ENCODE measurements at regions not wholly inside any gene's neighbourhood (a gene's known extent, or its start where the extent isn't known, plus 50 kb on each side); places are given as distances from the start of the nearest gene placed in this dataset.

DNA sequence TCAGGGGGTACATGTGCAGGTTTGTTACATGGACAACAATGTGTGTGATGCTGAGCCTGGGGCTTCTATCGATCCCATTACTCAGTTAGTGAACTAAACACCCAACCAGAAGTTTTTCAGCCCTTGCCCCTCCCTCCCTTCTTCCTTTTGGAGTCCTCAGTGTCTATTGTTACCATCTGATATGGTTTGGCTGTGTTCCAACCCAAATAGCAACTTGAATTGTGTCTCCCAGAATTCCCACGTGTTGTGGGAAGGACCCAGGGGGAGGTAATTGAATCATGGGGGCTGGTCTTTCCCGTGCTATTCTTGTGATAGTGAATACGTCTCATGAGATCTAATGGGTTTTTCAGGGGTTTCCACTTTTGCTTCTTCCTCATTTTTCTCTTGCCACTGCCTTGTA lies 186.3 kb downstream of the AEBP2 start:
- peak; percentile 35 to 37 for DNase-seq (ENCODE audit: low read depth in 2 of 2)

DNA sequence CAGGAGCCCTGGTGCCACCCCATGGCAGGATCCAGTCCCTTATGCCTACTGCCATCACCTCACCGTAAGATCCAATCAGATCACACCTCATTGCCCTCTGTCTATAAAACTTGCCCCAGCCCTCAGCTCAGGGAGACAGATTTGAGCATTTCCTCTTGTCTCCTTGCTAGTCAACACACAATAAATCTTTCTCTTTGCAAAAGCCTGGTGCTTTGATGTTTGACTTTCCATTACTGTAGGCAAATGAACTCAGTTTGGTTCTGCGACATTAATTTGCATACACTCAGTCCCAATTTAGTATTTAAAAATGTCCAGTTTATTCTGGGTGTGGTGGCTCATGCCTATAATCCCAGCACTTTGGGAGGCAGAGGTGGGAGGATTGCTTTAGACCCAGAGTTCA lies 188.4 kb downstream of the AEBP2 start:
- DNase-seq (ENCODE audit: low read depth in 2 of 2), result no peak

DNA sequence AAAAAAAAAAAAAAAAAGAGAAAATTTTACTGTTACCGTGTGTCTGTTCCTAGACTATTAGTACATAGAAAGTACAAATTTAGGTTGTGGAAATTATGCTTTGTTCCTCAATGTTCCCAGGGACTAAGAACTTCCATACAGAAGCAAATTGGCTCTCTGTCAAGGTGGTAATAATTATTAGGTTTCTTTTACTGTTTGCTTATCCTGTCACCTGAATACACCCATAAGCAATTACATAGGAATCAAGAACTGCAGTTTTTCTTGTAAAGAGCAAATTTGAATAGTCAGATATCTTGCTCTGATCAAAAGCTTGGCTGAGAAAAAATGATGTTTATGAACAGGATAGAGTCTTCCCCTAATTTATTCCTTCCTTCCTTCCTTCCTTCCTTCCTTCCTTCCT lies 191.2 kb downstream of the AEBP2 start:
- no peak for DNase-seq (ENCODE audit: low read depth in 2 of 2)

DNA sequence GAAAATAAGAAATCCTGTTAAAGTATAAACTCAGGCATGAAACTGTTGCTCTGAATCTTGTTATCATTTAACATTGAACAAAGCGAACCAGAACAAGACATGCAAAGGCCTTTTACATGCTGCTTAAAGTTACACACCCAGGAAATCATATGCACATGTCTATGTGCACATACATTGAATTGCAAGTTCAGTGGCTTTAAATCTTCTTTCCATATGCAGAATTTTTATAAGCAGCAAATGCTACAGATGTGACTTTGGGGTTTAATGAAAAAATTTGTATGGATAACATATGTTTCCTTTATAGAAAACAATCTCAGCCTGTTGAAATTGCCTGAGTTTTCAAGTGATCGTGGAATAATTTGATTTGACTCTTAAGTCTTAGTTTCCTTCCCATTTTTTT lies 193.9 kb downstream of the AEBP2 start:
- DNase-seq (ENCODE audit: low read depth in 2 of 2), result no peak

DNA sequence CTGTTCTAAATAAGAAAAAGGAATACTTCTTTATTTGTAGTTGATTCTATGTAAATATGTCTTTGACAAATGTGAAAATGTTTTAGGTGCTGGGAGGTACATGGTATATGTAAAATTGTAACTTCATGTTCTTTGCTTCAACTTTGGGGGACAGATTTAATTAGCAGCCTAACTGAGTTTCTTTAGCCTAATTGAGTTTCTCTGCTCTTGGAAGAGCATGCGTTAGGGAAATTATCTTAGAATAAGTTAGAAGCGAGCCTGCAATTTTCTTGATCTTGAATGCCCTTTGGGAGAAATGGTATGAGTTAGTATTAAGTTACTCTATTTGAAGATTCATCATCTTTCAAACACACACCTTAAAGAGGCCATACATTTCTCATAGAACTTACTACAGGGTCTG lies 194.3 kb downstream of the AEBP2 start:
- DNase-seq (ENCODE audit: low read depth in 2 of 2), result no peak

DNA sequence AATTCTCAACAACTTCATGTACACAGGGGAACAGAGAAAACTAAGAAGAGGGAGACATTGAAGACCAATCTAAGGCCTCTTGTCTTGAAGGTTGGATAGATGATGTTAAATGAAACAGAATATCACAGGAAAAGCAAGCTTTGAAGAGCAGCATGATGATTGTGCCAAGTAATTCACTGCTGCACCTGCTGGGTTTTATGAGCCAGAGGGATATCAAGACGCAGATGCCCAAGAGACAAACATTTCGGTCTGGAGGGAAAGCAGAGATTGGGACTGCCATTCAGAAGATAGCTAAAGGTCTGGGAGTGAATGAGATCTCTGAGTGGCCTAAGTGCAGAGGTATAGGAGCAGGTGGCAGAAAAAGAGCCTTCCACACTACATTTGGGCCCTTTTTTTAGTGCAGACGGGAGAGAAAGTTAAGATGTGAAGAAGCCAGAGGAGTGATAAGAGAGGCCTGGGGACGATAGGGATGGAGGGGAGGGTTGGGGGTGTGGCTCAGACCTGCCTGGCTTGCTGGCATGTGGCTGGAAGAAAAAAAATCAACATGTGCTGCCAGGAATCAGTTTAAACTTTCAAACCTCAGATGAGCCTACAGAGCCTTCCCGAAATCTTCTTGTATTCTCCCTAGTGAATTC lies 200.6 kb downstream of the AEBP2 start:
- no peak for DNase-seq (ENCODE audit: low read depth in 2 of 2)

DNA sequence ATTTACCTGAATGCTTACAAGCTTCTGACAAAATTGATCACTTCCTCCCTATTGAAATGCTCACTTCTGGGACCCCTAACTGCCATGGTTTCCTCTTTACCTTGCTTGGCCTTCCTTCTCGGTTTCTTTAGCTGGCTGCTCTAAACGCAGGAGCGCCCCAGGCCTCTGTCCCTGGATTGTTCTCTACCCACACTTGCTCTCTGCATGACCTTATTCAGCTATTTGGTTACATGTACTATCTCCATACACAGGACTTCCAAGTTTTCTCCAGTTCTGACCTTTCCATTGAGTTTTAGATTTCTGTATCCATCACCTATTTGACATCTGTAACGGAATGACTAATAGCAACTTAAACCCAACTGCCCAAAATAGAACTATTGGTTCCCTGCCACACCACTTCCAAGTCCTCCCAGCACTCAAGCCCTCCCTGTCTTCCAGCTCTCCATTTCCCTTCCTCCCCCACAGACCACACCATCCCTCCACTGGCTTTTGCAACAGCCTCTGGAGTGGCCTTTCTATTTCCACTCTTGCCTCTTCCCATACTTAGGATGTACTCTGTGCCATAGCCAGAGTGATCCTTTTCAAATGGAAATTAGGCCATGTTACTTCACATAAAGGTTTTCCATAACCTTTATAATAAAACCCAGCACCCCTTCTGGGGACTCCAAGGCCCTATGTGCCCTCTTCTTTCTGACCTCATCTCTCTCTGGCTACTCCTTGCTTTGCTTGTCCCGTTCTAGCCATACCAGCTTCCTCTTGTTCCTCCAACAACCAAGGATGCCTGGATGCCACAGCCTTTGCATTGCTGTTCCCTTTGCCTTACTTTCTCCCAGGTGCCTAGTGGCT lies 202.2 kb downstream of the AEBP2 start:
- no peak for DNase-seq (ENCODE audit: low read depth in 2 of 2)

DNA sequence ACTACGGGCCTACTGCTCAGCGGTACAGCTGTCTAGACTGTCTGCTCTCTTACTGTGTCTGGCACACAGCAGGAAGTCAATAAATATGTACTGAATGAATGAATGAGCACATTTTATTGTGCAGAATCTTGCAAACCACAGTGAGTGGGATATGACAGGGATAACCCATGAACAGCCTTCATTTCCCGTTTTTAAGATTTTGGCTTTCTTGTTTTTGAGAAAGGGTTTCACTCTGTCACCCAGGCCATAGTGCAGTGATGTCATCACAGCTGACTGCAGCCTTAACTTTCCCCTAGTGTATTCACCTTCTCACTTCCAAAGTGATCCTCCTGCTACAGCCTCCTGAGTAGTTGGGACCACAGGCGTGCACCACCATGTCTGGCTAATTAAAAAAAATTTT lies 203.1 kb downstream of the AEBP2 start:
- no peak for DNase-seq (ENCODE audit: low read depth in 2 of 2)

DNA sequence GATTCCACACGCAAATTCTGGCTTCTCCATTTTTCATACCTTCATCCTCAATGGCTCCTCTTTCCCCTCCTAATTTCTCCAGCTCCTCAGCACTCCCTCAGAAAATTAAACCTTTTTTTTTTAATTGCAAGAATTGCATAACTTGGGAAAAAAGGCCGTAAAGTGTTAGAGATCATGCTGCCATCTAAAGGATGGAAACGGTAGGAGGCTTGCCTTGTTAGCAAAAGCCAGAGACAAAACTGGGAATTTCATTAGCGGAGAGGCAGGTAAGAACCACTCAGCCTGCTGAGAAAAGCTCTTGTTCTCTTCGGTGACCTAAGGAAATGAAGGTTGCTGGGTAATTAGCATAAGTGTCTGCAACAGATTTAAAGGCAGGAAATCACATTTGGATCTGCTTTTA lies 204.3 kb downstream of the AEBP2 start:
- peak; percentile 45 to 46 for DNase-seq (ENCODE audit: low read depth in 2 of 2)

DNA sequence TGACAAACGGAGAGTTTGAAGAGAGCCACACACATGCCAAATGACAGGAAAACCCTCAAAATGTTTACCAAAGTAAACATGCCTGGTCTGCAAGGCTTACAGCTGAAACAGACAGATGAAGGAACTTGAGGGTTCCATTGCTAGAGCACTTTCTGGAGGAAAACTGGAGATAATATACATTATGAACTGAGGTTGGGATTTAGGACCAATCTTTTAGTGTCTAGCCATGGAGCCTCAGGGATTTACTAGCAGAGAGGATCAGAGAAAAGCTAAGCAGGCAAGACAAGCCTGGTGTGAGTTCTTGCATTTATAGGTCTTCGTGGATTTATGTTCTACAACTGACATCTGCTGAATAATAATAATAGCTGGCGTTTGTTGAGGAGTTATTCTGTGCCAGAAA lies 205.3 kb downstream of the AEBP2 start:
- no peak for DNase-seq (ENCODE audit: low read depth in 2 of 2)

DNA sequence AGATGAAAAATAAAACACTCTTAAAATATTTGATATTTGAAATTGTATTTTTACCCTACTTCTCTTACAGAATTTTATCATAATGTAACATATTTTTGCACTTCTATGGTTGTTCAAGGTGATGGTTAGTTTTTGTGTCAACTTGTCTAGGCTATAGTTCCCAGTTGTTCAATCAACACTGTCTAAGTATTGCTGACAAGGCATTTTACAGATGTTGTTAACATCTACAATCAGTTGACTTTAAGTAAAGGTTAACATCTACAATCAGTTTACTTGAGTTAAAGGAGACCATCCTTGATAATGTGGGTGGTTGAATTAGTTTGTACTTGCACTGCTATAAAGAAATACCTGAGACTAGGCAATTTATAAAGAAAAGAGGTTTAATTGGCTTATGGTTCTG lies 206.5 kb downstream of the AEBP2 start:
- DNase-seq (ENCODE audit: low read depth in 2 of 2), result no peak

DNA sequence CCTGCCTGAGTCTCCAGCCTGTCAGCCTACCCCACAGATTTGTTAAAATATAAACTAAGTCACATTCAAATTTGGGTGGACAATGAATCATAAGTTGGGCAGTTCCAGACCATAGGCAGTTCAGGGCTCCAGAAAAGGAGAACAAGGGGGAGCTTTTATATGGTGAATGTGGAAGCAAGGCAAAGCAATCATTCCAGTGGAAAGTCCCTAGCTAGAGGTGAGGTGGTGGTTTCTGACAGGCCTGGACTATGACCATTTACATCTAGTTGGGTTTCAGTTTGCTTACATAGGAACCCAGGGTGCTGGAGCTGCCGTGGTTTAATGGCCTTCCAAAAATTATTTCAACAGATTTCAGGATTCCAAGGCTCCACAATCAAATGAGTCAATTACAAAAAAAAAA lies 207.3 kb downstream of the AEBP2 start:
- DNase-seq (ENCODE audit: low read depth in 2 of 2), result no peak

DNA sequence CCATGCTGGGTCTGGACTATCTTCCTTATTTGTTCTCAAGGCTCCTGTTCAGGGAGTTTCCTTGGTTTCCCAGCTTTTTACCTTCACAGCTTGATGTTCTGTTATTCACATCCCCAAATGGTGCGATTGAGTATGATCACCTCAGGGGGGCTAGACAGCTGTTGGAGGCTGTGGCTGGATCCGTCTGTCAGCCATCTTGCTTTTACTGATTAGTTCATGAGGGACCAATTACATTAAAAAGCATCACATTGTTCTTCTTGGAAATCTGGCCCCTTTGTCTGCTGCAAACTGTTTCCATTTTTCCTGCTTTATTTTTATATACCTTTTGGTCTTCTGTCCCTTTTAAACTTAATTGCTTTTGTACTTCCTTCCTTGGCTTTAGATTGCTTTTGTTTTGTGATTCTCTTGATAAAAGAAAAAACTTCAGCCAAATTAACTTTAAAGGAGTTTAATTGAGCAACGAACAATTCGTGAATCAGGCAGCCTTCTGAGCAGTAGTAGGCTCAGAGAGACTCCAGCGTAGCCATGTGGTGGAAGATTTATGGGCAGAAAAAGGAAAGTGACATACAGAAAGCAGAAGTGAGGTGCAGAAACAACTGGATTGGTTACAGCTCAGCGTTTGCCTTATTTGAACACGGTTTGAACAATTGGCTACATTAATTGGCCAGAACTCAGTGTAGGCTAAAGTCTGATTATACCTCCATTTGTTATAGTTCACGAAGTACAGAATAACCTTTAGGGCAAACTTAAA lies 208.7 kb downstream of the AEBP2 start:
- no peak for DNase-seq (ENCODE audit: low read depth in 2 of 2)

DNA sequence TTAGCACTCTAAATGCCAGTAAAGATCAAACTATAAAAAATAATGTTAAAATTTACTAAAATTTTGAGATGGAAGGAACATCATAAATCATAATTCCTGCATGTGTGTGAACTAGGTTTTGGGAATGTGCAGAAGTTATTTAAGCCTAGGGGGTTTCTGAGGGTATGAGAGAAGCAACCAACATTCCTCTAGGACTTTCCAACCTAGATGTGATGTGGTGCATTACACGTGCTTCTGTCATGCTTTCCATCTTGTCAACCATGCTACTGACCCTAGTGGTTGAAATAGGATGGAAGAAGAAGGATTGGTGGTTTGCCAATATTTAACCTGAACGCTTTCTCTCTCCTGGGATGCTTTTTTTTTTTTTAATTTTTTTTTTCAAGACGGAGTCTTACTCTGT lies 209.3 kb downstream of the AEBP2 start:
- DNase-seq (ENCODE audit: low read depth in 2 of 2), result no peak

DNA sequence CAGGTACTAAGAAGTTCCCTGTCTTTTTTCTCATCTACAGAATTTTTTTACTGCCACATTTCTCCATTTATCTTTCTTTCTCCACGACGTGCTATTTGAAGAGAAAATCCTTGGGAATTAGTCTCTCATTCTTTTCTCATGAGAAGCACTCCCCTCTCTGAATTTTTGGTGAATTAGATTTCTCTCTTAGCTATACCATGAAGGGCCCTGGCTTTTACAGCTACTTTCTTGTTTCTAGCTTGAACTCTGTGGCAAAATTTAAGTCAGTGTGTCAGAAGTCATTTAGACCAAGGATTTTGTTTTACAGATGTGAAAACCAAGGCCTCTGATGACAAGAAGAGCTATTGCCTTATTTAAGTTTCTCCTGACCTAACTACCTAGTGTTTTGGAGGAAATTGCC lies 213.1 kb downstream of the AEBP2 start:
- DNase-seq (ENCODE audit: low read depth in 2 of 2), result no peak

DNA sequence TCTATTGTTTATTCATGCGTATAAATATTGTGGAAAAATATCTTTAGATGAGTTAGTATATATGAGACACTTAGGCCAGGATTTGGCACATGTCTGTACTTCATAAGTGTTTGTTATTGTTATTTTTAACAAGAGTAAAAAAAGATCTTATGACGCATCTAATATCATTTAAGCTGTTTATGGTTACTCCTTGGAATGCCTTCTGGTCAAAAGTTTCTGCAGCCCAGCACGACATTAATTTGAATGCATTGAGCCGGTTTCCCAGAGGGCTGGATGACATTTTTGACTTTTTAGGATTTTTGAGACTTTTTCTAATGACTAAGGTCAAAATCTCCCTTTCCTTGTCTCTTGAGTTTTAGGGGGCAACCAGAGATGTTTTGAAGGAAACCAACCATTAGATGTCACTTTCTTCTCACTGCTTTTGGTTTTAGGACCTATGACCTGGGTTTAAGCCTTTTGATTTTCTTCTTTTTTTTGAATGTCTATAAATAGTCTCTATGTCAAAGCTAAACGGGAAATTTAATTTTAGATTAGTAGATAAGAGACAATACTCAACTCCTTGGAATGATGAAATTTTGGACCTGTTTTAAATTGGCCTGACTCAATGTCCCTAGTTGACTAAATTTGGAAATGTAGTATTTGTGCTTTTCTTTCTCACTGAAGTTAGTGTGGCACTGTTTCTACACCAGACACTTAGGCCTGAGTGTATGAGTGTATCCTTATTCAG lies 215.5 kb downstream of the AEBP2 start:
- DNase-seq (ENCODE audit: low read depth in 2 of 2), result no peak

DNA sequence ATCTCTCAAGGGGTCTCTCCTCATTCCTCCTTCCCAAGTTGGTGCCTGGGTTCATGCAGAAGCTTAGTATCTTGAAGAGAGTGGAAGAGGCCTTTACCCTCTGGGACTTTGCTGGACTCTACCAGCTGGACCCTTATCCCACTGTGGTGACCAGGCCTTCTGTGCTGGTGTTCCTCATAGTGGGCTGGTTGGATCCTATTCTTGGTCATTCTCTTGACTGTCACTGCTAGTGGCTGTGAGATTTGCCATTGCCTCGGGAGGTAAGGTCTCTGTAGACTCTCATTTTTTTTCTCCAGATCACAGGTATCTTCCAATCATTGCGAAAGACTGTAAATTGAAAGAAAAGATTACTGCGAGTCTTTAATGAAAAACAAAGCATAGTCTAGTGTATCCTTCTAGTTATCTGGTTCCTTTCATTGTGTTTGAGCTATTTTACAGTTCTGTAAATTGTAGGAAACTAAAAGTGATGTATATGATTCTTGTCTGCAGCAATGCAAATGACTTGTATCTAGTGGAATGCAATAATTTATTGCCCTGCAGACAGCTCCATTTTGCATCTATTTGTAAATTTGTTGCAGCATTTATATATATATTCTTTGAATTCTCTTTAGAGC lies 217.9 kb downstream of the AEBP2 start:
- peak; percentile 44 to 47 for DNase-seq (ENCODE audit: low read depth in 2 of 2)

DNA sequence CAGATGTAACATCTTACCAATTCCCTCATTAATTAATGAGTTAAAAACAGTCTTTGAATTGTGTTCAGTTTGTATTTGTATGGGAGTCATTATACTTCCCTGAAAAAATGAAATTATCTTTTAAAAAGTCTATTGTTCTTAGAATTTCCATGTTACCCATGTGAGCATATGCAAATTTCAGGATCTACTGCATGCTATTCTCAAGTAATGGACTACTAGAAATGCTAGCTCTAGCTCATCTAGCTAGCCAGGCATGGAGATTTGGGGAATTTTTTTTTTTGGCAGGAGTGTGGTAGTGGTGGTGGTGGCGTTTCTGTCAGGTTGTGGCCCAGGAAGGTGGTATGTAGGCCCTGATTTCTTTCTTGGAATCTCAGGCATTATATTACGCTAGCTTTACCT lies 218.4 kb downstream of the AEBP2 start:
- DNase-seq (ENCODE audit: low read depth in 2 of 2), result no peak

DNA sequence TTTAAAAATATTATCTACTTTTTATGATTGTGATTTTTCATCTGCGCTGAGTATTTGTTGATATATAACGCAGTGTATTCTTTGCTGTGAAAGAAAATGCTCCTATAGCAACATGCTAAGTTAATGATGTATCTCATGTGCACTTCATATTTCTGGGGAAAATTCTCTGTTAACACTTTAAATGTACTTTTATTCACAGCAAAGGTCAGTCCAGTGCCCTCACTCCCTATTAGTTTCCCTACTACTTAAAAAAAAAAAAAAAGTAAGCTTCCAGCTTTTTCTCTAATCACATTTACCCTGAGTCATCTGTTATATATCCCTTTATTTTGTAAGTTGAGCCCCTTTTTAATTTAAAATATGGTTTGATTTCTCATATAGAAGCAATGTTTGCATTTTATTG lies 219.8 kb downstream of the AEBP2 start:
- DNase-seq (ENCODE audit: low read depth in 2 of 2), result no peak

DNA sequence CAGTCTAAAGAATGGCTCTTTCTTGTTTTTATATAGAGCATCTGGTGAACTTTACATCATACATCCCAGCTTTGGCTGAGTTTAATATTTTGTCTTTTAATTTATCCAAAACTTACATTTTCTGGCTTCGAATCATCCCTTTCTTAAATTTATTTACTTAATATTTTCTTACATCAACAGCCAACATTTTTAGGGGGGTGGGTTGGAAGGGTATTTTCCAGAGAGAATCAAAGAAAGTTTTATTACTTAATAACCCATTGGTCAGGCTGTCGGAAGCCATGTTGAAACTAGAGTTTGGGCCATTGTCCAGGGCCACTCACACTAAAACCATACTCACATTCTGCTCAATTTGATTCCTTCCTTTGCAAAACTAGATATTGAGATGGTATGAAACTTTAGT lies 220.2 kb downstream of the AEBP2 start:
- DNase-seq (ENCODE audit: low read depth in 2 of 2), result no peak

DNA sequence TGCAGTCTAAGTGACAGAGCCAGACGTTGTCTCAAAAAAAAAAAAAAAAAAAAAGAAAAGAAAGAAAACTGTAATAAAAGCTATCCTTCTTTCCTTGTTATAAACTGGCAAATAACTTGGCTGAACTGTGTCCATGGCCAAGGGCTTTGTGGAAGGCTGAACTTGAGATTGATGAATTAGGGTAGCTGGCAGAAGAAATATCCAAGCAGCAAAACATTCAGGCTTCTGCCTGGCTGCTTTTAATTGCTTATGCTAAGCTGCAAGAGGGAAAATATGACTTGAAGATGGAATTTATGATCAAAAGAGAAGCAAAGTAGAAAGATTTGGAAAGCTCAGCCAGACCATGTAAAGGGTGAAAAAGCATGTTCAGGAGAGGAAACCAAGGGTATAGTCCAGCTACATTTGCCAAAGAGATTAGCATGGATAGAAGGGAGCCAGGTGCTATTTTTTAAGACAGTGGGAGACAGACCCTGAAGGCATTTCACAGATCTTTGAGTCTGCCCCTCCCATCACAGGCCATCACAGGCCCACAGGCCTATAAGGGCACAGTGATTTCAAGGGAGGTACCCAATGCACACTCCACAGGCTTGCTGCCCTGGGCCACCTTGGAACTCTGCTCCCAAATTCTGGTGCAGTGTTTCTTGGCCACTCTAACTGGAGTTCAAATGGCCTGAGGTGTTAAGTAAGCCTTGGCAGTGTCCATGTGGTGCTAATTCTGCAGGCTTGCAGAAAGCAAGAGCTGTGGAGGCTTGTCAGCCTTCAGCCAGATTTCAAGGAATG lies 226.0 kb downstream of the AEBP2 start:
- DNase-seq (ENCODE audit: low read depth in 2 of 2), result no peak
